Esophagus muscularis mucosa (tissue), 3 donors: ENCODE measurements at regions not wholly inside any gene's neighbourhood (a gene's known extent, or its start where the extent isn't known, plus 50 kb on each side); places are given as distances from the start of the nearest gene placed in this dataset.

Source experiments
- CTCF ChIP-seq, 3 experiments: fragments of 200-600 bp in 2 of 3; fragments of 450-650 bp in 1 of 3; sonication (generic) in 2 of 3; IDR thresholded peaks; one replicate each; pipeline ENCODE4 v1.5.1; 2017 to 2019; ENCODE audit warnings: antibody characterized with exemption in 3 of 3, mild to moderate bottlenecking in 2 of 3, moderate library complexity in 1 of 3
- POLR2AphosphoS5 ChIP-seq, 2 donors: sonication (generic); formaldehyde crosslinking; IDR thresholded peaks; one replicate each; pipeline ENCODE4 v1.6.1; 2017; ENCODE audit warnings: antibody characterized with exemption in 2 of 2

GRCh38 chr12:115867854-115868253 is 409.6 kb downstream of the MED13L start:
- TF ChIP-seq POLR2AphosphoS5 (IDR thresholded peaks at IDR 0.05) = no peak
- no peak for TF ChIP-seq CTCF (IDR thresholded peaks at IDR 0.05)
